ENCODE measurements at regions not wholly inside any gene's neighbourhood (a gene's known extent, or its start where the extent isn't known, plus 50 kb on each side); places are given as distances from the start of the nearest gene placed in this dataset.

DNA sequence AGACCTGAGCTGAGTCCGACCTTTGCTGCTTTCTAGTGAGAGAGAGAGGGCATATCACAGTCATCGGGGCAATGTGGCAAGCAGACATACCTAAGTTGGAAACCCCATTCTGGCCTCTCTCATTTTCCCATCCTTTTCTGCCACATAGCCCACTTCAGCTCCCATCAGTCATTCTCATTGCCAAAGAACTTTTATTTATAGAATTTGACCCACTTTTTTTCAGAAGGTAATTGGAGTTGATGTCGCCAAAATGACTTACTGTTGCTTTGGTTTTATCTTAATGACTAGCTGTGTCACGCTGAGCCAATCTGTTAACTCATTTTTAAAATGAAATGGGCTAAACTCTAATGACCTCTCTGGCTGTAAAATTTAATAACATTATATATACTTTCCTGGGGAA lies 63.9 kb upstream of the RMST start:
- Histone ChIP-seq H3K9me2 (ENCODE audit: insufficient read depth, low read length) (no peaks in the 10 kb centered on the region), H3K4me3 (ENCODE audit: low read length) (no peak overlapping the region), H3K27ac (ENCODE audit: low read length) (no peak overlapping the region), H3F3A (ENCODE audit: insufficient read depth, low read length, poor library complexity, severe bottlenecking) (no peaks in the 10 kb centered on the region), H3K27me3 (ENCODE audit: insufficient read depth, low read depth, low read length) (no peaks in the 10 kb centered on the region), H2AFZ (ENCODE audit: low read depth, low read length) (no peak overlapping the region), H3K36me3 (ENCODE audit: insufficient read depth, low read length) (no peaks in the 10 kb centered on the region), H3K4me2 (ENCODE audit: low read length) (no peak overlapping the region), H3K79me2 (replicated peaks; ENCODE audit: insufficient read depth, low read length) (no peaks in the 10 kb centered on the region), H3K9me3 (ENCODE audit: low read length) (no peaks in the 10 kb centered on the region), H4K20me1 (ENCODE audit: insufficient read depth) (no peaks in the 10 kb centered on the region), H3K9ac (ENCODE audit: low read length) (no peak overlapping the region)
- TF ChIP-seq EP300 (conservative IDR thresholded peaks at IDR 0.05; ENCODE audit: poor library complexity, severe bottlenecking) (no peak), MXI1 (conservative IDR thresholded peaks at IDR 0.05; ENCODE audit: poor library complexity, severe bottlenecking) (no peak), EZH2 (IDR thresholded peaks at IDR 0.05; ENCODE audit: borderline replicate concordance, insufficient read depth, low read length, poor library complexity, severe bottlenecking) (no peak), TAF1 (IDR thresholded peaks at IDR 0.05; ENCODE audit: low read depth) (no peak), RAD21 (conservative IDR thresholded peaks at IDR 0.05) (no peak), SMC3 (conservative IDR thresholded peaks at IDR 0.05; ENCODE audit: poor library complexity) (no peak), POLR2AphosphoS5 (IDR thresholded peaks at IDR 0.05) (no peak)
- TF ChIP-seq, protein P1, sequence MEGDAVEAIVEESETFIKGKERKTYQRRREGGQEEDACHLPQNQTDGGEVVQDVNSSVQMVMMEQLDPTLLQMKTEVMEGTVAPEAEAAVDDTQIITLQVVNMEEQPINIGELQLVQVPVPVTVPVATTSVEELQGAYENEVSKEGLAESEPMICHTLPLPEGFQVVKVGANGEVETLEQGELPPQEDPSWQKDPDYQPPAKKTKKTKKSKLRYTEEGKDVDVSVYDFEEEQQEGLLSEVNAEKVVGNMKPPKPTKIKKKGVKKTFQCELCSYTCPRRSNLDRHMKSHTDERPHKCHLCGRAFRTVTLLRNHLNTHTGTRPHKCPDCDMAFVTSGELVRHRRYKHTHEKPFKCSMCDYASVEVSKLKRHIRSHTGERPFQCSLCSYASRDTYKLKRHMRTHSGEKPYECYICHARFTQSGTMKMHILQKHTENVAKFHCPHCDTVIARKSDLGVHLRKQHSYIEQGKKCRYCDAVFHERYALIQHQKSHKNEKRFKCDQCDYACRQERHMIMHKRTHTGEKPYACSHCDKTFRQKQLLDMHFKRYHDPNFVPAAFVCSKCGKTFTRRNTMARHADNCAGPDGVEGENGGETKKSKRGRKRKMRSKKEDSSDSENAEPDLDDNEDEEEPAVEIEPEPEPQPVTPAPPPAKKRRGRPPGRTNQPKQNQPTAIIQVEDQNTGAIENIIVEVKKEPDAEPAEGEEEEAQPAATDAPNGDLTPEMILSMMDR (IDR thresholded peaks at IDR 0.05; ENCODE audit: poor library complexity, severe bottlenecking) = no peak
- TF ChIP-seq, protein P2, sequence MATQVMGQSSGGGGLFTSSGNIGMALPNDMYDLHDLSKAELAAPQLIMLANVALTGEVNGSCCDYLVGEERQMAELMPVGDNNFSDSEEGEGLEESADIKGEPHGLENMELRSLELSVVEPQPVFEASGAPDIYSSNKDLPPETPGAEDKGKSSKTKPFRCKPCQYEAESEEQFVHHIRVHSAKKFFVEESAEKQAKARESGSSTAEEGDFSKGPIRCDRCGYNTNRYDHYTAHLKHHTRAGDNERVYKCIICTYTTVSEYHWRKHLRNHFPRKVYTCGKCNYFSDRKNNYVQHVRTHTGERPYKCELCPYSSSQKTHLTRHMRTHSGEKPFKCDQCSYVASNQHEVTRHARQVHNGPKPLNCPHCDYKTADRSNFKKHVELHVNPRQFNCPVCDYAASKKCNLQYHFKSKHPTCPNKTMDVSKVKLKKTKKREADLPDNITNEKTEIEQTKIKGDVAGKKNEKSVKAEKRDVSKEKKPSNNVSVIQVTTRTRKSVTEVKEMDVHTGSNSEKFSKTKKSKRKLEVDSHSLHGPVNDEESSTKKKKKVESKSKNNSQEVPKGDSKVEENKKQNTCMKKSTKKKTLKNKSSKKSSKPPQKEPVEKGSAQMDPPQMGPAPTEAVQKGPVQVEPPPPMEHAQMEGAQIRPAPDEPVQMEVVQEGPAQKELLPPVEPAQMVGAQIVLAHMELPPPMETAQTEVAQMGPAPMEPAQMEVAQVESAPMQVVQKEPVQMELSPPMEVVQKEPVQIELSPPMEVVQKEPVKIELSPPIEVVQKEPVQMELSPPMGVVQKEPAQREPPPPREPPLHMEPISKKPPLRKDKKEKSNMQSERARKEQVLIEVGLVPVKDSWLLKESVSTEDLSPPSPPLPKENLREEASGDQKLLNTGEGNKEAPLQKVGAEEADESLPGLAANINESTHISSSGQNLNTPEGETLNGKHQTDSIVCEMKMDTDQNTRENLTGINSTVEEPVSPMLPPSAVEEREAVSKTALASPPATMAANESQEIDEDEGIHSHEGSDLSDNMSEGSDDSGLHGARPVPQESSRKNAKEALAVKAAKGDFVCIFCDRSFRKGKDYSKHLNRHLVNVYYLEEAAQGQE (IDR thresholded peaks at IDR 0.05; ENCODE audit: borderline replicate concordance) = no peak

DNA sequence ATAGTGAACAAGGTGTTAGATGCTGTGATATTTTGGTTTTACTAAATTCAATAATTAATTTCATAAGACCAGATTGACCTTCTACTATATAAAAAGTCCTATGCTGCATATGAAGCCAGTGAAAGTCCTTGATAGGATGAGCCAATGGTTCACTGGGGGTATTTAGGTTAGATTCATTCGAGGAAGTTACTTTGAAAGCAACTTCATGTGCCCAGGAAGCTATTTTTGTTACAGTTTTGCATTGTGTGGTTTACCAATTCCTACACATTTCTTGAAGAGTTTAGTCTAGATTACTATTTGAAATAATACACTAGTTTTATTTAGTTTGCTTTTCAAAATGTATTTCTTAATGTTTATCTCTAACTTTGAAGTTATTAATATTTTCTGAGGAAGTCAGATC lies 58.5 kb upstream of the RMST start:
- H4K20me1 ChIP-seq (ENCODE audit: insufficient read depth) = no peaks in the 10 kb centered on the region
- H3K9me2 ChIP-seq (ENCODE audit: insufficient read depth, low read length) = no peaks in the 10 kb centered on the region
- H3K27ac ChIP-seq (ENCODE audit: low read length) = no peak overlapping the region
- no peaks in the 10 kb centered on the region for H3K79me2 ChIP-seq (replicated peaks; ENCODE audit: insufficient read depth, low read length)
- no peaks in the 10 kb centered on the region for H3F3A ChIP-seq (ENCODE audit: insufficient read depth, low read length, poor library complexity, severe bottlenecking)
- H3K36me3 ChIP-seq (ENCODE audit: insufficient read depth, low read length) = no peaks in the 10 kb centered on the region
- no peaks in the 10 kb centered on the region for H3K27me3 ChIP-seq (ENCODE audit: insufficient read depth, low read depth, low read length)
- no peak overlapping the region for H2AFZ ChIP-seq (ENCODE audit: low read depth, low read length)
- no peak overlapping the region for H3K4me3 ChIP-seq (ENCODE audit: low read length)
- H3K9me3 ChIP-seq (ENCODE audit: low read length) = no peaks in the 10 kb centered on the region
- TF ChIP-seq TAF1 (IDR thresholded peaks at IDR 0.05; ENCODE audit: low read depth) = no peak
- TF ChIP-seq, protein P1 (IDR thresholded peaks at IDR 0.05; ENCODE audit: poor library complexity, severe bottlenecking) = no peak
- TF ChIP-seq SMC3 (conservative IDR thresholded peaks at IDR 0.05; ENCODE audit: poor library complexity) = no peak
- no peak for TF ChIP-seq POLR2AphosphoS5 (IDR thresholded peaks at IDR 0.05)
- TF ChIP-seq MXI1 (conservative IDR thresholded peaks at IDR 0.05; ENCODE audit: poor library complexity, severe bottlenecking) = no peak
- TF ChIP-seq, protein P2 (IDR thresholded peaks at IDR 0.05; ENCODE audit: borderline replicate concordance) = no peak
- no peak for TF ChIP-seq EZH2 (IDR thresholded peaks at IDR 0.05; ENCODE audit: borderline replicate concordance, insufficient read depth, low read length, poor library complexity, severe bottlenecking)
- TF ChIP-seq RAD21 (conservative IDR thresholded peaks at IDR 0.05) = no peak
- TF ChIP-seq EP300 (conservative IDR thresholded peaks at IDR 0.05; ENCODE audit: poor library complexity, severe bottlenecking) = no peak
- no peak overlapping the region for H3K4me2 ChIP-seq (ENCODE audit: low read length)
- H3K9ac ChIP-seq (ENCODE audit: low read length) = no peak overlapping the region

All from neural cell (in vitro differentiated cells).